CD1c-positive myeloid dendritic cell (primary cell): ENCODE measurements at regions not wholly inside any gene's neighbourhood (a gene's known extent, or its start where the extent isn't known, plus 50 kb on each side); places are given as distances from the start of the nearest gene placed in this dataset.

Source experiments
- DNase-seq: peaks from one replicate; pipeline ENCODE4 v3.0.0-alpha.2; 2016; ENCODE audit errors: extremely low spot score

DNA sequence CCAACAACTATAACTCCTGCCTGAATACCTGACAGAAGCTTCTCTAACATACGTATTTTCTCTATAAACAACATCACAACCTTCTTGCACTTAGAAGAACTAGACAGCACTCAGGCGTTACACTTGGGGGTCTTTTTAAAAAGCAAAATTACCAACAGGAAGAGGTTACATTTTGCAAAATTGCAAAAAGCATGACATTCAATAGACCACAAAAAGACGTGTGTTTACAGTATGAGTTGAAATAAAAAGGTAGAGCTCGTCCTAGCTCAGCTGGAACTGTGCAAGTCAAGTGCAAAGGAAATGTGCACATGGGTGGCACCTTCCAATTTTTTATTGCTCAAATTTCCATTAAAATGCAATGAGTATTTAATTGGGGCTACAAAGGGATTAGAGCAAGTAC lies 375.2 kb upstream of the HSFY2 start:
- DNase-seq, result no peak

DNA sequence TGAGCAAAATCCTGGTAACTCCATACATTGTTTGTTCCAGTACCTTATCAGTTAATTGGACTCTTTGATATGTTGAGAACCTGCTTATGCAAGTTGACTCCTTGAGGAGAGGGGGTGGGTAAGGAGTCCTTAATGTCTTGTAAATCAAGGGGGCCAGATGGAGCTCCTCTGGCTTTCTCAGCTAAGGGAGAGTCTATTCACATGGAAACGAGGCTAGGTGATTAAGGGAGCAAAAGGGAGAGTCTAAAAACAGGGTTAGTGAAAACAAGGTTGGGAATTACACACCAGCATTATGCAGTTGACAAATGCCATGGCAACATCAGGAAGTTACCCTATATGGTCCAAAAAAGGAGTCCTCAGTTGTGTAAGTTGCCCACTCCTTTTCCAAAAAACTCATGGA lies 372.8 kb upstream of the HSFY2 start:
- no peak for DNase-seq

DNA sequence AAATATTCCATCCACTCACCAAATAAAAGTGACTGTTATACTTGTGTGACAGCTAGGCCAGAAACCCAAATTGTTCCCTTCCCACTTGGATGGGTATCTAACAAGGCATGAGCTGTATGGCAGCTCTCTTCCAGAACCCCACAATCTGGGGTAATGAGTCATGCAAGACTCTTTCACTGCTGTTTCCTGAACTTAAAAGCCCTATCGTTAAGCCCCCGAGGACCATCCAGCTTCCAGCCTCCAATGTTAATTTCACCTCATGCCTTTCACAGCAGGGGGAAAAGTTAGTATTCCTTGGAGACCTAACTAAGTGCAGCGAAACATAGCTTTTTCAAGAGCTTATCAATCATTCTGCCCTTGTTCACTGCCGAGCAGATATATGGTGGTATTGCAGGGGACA lies 368.6 kb upstream of the HSFY2 start:
- no peak for DNase-seq

DNA sequence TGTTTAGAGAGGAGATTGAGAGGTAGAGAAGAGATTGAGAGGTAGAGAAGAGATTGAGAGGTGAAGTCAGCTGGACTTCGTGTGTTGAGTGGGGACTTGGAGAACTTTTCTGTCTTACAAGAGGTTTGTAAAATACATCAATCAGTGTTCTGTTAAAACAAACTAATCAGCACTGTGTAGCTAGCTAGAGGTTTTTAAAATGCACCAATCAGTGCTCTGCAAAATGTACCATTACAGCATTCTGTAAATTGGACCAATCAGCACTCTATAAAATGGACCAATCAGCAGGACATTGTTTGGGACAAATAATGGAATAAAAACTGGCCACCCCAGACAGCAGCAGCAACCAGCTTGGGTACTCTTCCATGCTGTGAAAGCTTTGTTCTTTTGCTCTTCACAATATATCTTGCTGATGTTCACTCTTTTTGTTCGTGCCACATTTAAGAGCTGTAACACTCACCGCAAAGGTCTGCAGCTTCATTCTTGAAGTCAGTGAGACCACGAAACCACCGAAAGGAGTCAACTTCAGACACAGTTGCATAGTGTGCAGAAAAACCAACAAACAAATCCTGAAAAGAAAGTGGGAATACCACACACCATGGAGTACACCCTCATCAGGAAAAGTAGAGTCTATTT lies 366.9 kb upstream of the HSFY2 start:
- DNase-seq, result no peak

DNA sequence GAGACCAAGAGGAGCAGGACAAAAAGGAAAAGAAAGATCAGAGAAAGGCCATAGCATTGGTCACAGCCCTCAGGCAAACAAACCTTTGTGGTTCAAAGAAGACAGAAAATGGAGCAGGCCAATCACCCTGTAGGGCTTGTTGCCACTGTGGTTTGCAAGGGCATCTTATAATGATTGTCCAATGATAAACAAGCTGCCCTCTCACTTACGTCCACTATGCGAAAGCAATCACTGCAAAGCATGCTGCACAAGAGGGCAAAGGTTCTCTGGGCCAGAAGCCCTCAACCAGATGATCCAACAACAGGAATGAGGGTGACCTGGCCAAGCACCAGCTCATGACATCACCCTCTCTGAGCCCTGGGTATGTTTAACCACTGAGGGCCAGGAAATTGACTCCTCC lies 360.9 kb upstream of the HSFY2 start:
- DNase-seq, result no peak

DNA sequence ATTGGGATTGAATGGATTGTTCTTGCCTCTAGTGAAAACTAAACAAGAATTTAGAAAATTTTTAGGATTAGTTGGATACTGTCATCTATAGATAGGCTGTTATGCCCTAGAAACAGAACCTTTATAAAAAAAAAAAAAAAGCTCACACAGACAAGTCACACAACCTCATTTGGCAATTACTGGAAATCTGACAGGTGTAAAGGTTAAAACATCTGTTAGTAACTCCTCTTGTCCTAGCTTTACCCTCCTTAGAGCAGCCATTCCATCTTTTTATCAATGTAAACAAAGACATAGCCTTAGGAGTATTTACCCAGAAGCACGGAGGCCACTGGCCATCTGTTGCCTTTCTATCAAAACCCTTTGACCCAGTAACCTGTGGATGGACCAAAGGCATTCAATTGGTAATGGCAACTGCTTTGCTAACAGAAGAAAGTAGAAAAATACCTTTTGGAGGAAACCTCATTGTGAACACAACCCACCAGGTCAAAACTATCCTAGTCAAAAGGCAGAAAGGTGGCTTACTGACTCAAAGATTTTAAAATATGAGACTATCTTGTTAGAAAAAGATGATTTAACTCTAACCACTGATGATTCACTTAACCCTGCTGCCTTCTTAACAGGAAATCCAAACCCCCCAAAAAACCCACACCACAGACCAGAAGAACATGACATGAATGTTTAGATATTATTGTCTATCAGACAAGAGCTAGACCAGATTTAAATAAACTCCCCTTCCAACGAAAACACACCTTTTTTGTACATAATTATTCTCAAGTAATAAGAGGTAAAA lies 357.2 kb upstream of the HSFY2 start:
- no peak for DNase-seq

DNA sequence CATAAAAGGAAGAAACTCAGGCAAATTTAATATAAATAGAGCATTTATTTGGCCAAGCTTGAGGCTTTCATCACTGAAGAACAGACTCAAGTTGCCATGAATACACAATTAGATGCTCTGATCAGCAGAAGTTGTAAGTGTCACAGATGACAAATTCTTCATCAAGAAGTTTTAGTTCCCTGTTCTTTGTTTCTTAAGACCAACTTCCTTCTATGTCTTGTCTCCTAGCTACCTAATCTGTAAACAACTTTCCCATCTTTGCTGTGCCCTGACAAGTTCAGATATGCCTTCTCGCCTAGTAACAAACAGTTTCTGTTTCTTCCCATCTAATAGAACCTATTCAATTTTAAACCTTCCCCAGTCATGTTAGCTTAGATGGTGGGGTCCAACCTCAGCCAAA lies 353.4 kb upstream of the HSFY2 start:
- DNase-seq, result peak; percentile 1

DNA sequence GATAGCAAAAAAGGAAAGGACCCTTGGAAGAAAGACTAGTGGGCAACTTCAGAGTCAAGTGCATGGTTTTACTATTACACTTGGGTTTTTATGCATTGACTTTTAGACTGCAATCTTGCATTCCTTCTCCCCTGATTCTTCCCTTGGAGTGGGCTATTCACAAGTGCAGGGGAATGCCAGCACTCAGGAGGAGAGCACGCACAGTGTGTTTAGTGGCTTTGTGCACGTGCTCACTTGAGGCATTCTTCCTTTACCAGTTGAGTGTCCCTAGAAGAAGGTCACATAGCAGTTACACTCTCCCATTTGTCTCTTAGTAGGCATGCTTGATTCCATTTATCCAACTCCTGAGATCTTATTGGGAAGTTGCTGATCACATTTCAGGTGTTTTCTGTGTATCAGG lies 351.1 kb upstream of the HSFY2 start:
- DNase-seq, result no peak

DNA sequence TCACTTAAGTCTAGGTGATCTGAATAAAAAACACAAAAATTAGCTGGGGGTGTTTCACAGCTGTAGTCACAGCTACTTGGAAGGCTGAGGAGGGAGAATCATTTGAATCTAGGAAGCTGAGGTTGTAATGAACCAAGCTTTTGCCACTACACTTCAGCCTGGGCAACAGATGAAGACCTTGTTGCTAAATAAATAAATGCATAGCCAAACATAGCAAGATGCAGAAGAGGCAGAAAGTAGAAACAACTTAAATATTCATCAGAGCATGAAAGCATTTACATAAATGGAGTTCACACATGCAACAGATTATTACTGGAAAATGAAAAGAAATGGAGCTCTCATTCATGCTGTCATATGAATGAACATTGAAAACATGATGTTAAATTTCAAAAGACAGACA lies 348.9 kb upstream of the HSFY2 start:
- no peak for DNase-seq

DNA sequence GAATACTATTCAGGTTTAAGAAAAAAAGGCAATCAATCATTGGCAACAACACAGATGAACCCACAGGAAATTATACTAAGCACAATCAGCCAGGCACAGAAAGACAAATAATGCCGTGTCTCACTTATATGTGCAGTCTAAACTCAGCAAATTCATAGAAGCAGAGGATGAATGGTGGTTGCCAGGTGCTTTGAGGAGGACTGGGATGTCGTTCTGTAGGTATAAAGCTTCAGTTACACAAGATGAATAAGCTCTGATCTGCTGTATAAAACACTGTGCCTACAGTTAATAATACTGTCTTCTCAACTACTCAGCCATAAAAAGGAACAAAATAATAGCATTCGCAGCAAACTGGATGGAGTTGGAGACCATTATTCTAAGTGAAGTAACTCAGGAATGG lies 324.8 kb upstream of the HSFY2 start:
- DNase-seq, result no peak

DNA sequence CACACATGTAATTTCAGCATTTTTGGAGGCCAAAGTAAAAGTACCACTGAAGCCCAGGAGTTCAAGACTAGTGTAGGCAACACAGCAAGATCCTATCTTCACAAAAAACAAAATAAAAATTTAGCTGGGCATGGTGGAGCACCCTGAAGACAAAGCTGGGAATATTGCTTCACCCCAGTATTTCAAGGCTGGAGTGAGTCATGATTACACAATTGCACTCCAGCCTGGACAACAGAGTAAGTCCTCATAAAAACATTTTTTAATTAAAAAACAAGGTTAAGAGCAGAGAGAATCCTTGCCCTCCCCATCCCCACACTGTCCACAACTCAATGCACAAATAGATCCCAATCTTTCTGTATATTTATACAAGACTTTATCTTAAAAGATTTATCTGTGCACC lies 321.9 kb upstream of the HSFY2 start:
- DNase-seq, result no peak

DNA sequence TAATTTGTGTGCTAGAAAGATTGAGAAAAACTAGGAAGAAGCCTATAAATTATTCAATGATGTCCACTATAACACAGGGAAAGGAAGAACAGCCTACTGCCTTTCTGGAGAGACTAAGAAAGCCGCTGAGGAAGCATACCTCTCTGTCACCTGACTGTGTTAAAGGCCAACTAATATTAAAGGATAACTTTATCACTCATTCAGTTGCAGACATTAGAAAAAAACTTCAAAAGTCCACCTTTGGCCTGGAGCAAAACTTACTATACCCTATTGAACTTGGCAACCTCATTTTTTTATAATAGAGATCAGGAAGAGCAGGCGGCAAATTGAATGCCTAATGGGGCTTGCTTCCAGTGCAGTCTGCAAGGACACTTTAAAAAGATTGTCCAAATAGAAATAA lies 309.5 kb upstream of the HSFY2 start:
- DNase-seq, result no peak

DNA sequence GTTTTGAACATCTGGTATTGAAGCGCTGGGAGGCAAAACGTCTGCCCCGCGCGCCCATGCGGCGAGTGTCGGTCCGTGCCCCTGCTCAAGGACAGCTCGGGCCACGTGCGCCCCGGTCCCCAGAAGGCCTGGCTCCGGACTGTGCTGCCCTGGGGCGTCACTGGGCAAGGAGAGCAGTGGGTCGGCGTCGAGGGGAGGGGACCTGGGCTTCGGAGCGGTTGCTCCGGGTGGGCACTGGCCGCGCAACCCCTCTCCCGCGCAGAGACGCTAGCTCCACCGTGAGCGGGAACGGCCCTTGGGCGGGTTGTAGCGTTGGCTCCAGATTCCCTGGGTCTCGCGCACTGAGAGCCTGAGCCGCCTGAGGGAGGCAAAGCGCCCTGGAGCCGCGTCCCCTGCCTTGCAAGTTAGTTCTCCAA lies 304.2 kb upstream of the HSFY2 start:
- DNase-seq, result peak; percentile 1

DNA sequence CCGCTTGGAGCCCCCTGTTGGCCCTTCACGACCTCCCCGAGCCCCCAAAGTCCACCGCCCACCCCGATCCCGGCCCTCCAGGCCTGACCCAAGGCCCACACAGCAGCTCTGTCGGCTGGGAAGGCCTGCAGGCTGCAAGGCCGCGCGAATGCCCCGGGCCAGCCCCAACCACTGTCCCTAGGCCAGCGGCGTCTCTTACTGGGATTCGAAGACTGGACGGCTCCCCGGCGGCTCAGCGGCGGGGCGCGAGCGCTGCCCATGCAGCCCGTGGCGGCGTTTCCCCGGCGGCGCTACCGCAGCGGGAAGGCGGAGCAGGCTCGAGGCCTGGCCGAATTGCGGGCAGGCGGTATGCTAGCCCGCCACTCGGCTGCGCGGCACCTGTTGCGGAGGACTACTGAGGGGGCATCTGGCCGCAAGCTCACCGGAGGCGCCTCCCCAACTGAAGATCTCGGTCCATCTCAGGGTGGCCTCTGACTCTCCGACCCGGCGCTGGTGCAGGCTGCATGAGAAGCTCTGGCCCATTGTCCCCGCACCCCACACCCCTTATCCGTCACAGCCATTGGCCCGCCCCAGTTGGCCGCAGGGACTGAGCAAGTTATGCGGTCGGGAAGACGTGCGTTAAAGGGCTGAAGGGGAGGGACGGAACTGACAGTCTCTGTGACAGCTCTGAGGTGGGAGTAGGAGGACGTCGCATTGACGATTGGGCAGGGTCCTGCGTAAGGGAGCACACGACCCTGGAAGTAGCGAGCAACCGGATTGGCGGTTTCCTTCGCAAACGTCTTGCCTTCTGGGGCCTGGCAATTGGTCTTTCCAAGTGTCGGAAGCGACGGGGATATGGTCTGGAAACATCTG lies 303.5 kb upstream of the HSFY2 start:
- DNase-seq, result peak; percentile 48

DNA sequence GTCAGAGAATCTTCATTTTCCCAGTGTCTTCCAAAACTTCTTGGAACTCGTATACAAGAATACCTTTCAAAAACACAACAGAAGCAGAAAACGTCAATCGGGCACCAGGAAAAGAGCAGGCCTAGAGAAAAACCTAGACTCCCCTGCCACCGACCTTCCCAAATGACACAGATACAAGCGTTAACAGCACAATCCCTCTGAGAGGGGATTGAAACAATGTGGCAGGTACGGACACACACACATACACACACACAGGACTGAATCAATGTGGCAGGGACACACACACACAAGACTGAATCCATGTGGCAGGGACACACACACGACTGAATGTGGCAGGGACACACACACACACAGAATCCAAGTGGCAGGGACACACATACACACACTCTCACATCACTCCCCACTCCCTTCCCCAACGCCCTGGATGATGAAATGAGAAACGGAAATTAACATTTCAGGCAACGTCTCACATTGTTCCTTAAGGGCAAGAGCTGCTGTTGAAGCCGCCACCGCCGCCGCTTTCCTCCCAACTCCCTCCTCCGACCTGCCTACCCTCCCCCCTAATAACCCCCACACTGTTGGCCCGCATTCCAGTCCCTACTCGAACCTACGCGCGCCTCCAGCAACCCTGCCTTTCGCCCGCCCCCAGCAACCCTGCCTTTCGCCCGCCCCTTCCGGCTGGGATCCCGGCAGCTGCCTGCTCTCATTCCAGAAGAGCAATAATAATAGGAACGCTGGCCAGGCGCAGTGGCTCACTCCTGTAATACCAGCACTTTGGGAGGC lies 302.1 kb upstream of the HSFY2 start:
- peak; percentile 44 for DNase-seq

DNA sequence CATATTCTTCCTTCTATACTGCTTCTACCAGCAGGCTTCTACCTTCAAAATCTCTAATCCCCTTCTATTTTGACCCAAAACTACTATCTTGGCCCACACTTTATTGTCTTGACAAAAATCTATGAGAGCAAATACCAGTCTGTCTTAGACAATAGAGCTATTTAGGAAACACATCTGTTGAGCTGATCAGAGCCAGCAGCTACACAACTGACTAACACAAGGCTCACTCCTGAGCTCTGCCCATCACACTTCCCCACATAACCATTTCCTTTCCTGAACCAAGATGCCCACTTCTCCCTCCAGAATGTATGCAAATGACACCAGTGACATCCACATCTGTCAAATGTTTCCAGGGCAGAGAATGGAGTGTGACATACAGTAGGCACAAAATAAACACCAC lies 293.9 kb upstream of the HSFY2 start:
- no peak for DNase-seq

DNA sequence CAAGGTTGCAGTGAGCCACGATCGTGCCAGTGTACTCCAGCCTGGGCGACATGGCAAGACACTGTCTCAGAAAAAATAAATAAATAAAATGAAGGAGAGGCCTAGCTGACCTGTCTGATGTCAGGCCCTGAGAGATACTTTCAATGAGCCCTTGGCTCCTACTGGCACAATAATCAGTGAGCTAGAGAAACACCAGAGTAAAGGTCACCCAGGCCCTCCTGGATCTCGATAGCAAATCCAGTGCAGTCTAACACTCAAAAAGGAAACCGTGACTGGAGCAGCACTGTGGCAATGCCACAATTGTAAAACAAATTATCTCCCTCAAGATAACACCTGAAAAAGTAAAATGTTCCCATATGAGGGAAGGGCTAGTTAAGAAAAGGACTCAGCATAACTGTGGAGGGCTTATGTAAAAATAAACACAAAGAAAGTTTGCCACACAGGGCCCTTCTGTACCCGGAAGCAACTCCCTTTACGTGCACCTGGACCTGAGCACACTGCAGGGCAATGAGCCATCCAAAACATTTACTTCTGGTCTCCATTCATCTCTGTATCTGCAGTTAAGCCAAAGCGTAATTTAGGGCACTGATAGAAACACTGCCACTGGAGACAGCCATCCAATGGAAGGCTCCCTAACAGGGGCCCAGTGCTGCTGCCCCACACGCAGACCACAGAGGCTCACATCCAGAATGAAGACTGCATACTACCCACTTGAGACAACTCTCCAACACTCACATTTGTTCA lies 293.1 kb upstream of the HSFY2 start:
- DNase-seq, result no peak

DNA sequence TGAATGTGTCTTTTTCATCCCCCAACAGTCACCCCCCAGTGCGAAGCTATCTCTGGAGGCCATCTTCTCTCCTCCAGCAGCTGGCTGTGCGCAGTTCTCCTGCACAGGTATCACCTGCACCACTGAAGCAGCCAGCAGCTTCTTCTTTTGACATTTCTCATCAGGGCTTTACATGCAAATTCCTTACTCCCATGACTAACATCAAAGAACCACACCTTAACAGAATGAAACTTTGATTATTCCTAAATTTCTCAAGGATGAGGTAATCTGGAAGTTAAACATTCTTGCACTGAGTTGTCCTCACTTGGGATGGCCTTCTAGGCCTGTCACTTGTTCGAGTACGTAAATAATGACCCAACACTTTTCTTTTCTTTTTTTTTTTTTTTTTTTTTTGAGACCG lies 291.6 kb upstream of the HSFY2 start:
- DNase-seq, result no peak

DNA sequence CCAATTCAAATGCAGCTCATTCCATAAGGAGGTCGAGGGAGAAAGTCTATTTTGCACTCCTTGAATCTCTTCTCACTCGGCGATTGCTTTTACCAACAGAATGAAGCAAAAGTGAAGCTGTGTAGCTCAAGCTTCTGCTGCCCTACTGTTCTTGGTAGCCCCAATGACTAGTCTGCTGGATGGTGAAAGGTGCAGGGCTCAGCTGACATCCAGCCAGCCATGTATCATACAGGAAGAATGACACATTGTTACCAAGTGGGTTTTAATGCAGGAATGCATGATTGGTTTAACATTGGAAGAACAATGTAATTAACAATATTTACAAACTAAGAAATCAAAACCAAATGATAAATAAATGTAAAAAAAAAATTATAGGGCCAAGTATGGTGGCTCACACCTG lies 286.2 kb upstream of the HSFY2 start:
- DNase-seq, result no peak

DNA sequence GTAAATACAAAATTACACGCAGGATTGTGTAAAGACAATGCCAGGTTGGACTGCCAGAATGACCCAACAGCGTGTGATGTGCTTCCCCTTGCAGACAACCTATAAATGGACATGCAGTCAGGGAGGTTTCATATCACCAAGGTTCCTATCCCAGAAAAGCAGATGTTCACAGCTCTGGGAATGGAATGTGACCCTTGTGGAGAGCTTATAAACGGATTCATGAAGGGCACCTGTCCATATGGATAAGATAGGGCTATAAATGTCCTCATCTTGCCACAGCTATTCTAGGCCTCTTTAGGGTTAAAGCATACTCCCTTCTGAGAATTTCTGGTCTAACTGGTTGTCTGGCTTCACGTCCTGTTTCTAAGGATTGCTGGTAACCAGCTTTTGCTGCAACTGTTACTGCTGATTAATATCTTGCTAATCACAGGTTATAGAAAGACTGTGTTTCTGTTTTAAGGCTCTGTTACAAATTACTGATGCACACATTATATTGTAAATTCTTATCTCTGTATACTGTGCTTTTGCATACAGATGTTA lies 285.4 kb upstream of the HSFY2 start:
- DNase-seq, result no peak

DNA sequence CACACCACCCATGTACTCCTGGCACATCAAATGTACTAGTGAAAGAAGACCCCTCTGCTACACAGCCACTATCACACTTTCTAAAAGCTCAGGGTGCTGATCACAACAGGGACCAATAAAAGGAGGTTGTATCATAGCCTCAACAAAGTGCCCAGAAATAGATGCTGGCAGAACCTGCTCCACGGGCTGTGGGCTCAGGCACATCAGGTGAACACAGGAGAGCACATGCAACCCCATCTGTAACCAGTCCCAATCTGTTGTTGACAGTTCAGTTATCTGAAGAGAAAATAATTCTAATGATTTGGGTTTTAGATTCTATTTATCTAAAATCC lies 282.6 kb upstream of the HSFY2 start:
- DNase-seq, result no peak
